ENCODE measurements at regions not wholly inside any gene's neighbourhood (a gene's known extent, or its start where the extent isn't known, plus 50 kb on each side); places are given as distances from the start of the nearest gene placed in this dataset.

- no peak for TF ChIP-seq CTCF (IDR thresholded peaks at IDR 0.05; ENCODE audit: insufficient read depth, low read length, poor library complexity, severe bottlenecking)
- TF ChIP-seq EZH2phosphoT487 (conservative IDR thresholded peaks at IDR 0.05; ENCODE audit: low read length), result no peak
Measured at GRCh38 chr4:166458756-166459155, 585.7 kb downstream of the TLL1 start.

Measured in SU-DHL-6 (cell line).